Liver (tissue), 8 donors: ENCODE measurements at regions not wholly inside any gene's neighbourhood (a gene's known extent, or its start where the extent isn't known, plus 50 kb on each side); places are given as distances from the start of the nearest gene placed in this dataset.

Experiments
- DNase-seq: peaks from one replicate; pipeline ENCODE4 v3.0.0-alpha.2; 2017; ENCODE audit warnings: low spot score
- H3K27ac ChIP-seq, 2 donors: one replicate each; pipeline ENCODE4 v1.7.0; 2013; ENCODE audit warnings: inconsistent platforms in 2 of 2, low read length in 2 of 2, control low read depth in 1 of 2, low read depth in 1 of 2, mild to moderate bottlenecking in 1 of 2
- H3K27me3 ChIP-seq, 4 donors: one replicate each; pipeline versions ENCODE4 v1.6.1 to v1.7.0; 2013; ENCODE audit warnings: low read length in 3 of 4, inconsistent platforms in 1 of 4, mild to moderate bottlenecking in 1 of 4, moderate library complexity in 1 of 4; ENCODE audit not compliant: control insufficient read depth in 4 of 4, insufficient read depth in 4 of 4
- H3K36me3 ChIP-seq, 4 donors: one replicate each; pipeline versions ENCODE4 v1.6.1 to v1.7.0; 2013; ENCODE audit warnings: low read length in 3 of 4, mild to moderate bottlenecking in 3 of 4, low read depth in 1 of 4, moderate library complexity in 1 of 4; ENCODE audit not compliant: control insufficient read depth in 4 of 4, insufficient read depth in 3 of 4
- H3K4me1 ChIP-seq, 4 donors: one replicate each; pipeline versions ENCODE4 v1.6.1 to v1.7.0; 2013; ENCODE audit warnings: low read length in 3 of 4, mild to moderate bottlenecking in 3 of 4, moderate library complexity in 1 of 4; ENCODE audit not compliant: control insufficient read depth in 4 of 4, insufficient read depth in 4 of 4
- H3K4me3 ChIP-seq, 3 donors: one replicate each; pipeline versions ENCODE4 v1.6.1 to v1.7.0; 2013; ENCODE audit warnings: low read length in 3 of 3, control low read depth in 1 of 3, low read depth in 1 of 3, mild to moderate bottlenecking in 1 of 3
- H3K9ac ChIP-seq, 2 donors: one replicate each; pipeline ENCODE4 v1.7.0; 2013; ENCODE audit warnings: low read length in 2 of 2, mild to moderate bottlenecking in 2 of 2, moderate library complexity in 2 of 2, control low read depth in 1 of 2, low read depth in 1 of 2
- H3K9me3 ChIP-seq, 4 donors: one replicate each; pipeline versions ENCODE4 v1.6.1 to v1.7.0; 2013; ENCODE audit warnings: low read length in 3 of 4; ENCODE audit not compliant: control insufficient read depth in 4 of 4
- ATF3 ChIP-seq: IDR thresholded peaks from 2 replicates; pipeline ENCODE4 v1.6.1; 2016; ENCODE audit warnings: antibody characterized with exemption
- CTCF ChIP-seq: fragments of 150-350 bp; IDR thresholded peaks from 2 replicates; pipeline ENCODE4 v1.5.1; 2017; ENCODE audit warnings: improper control_type of control experiment, low read depth, low read length; ENCODE audit not compliant: missing input control
- EGR1 ChIP-seq, 2 donors: IDR thresholded peaks; 2 replicates each; pipeline ENCODE4 v1.6.1; 2016 to 2018; ENCODE audit warnings: antibody characterized with exemption in 2 of 2, low read depth in 2 of 2
- FOXA1 ChIP-seq: IDR thresholded peaks from 2 replicates; pipeline ENCODE4 v1.6.1; 2016; ENCODE audit warnings: antibody characterized with exemption
- FOXA2 ChIP-seq: IDR thresholded peaks from 2 replicates; pipeline ENCODE4 v1.6.1; 2016; ENCODE audit warnings: antibody characterized with exemption
- GABPA ChIP-seq, 2 donors: IDR thresholded peaks in 1 of 2; conservative IDR thresholded peaks in 1 of 2; 2 replicates each; pipeline ENCODE4 v1.6.1; 2016; ENCODE audit warnings: antibody characterized with exemption in 2 of 2, mild to moderate bottlenecking in 1 of 2, moderate library complexity in 1 of 2
- HNF4A ChIP-seq, 2 donors: conservative IDR thresholded peaks; 2 replicates each; pipeline ENCODE4 v1.6.1; 2016; ENCODE audit warnings: antibody characterized with exemption in 2 of 2, mild to moderate bottlenecking in 2 of 2
- HNF4G ChIP-seq: IDR thresholded peaks from 2 replicates; pipeline ENCODE4 v1.6.1; 2016; ENCODE audit warnings: antibody characterized with exemption
- JUND ChIP-seq, 2 donors: IDR thresholded peaks; 2 replicates each; pipeline ENCODE4 v1.6.1; 2016; ENCODE audit warnings: antibody characterized with exemption in 2 of 2
- MAX ChIP-seq: IDR thresholded peaks from 2 replicates; pipeline ENCODE4 v1.6.1; 2016; ENCODE audit warnings: antibody characterized with exemption
- NR2F2 ChIP-seq: IDR thresholded peaks from 2 replicates; pipeline ENCODE4 v1.6.1; 2016; ENCODE audit warnings: antibody characterized with exemption
- RAD21 ChIP-seq, 2 donors: IDR thresholded peaks; 2 replicates each; pipeline ENCODE4 v1.6.1; 2016; ENCODE audit warnings: antibody characterized with exemption in 2 of 2, mild to moderate bottlenecking in 2 of 2
- REST ChIP-seq: IDR thresholded peaks from 2 replicates; pipeline ENCODE4 v1.6.1; 2016; ENCODE audit warnings: antibody characterized with exemption, mild to moderate bottlenecking
- RXRA ChIP-seq, 2 donors: IDR thresholded peaks; 2 replicates each; pipeline ENCODE4 v1.6.1; 2017 to 2018; ENCODE audit warnings: antibody characterized with exemption in 2 of 2, mild to moderate bottlenecking in 1 of 2
- SP1 ChIP-seq: IDR thresholded peaks from 2 replicates; pipeline ENCODE4 v1.6.1; 2018; ENCODE audit warnings: antibody characterized with exemption, mild to moderate bottlenecking
- YY1 ChIP-seq: IDR thresholded peaks from 2 replicates; pipeline ENCODE4 v1.6.1; 2016; ENCODE audit warnings: antibody characterized with exemption, mild to moderate bottlenecking
- ZBTB33 ChIP-seq: IDR thresholded peaks from 2 replicates; pipeline ENCODE4 v1.6.1; 2016; ENCODE audit warnings: antibody characterized with exemption
- WGBS: extraction: QIAGEN DNeasy Blood & Tissue Kit; methylation state at CpG from one replicate; pipeline ENCODE4 v1.1.7; 2013; 5-methylcytosine and 5-hydroxymethylcytosine counted together
- donor health status: healthy.
- donor health status: healthy.
- donor health status: healthy.
- donor health status: healthy.
- donor health status: healthy.

GRCh38 chr18:51941999-51942398 lies 398.0 kb upstream of the DCC start (continued):
- TF ChIP-seq ZBTB33 (no peak), HNF4G (no peak), HNF4A (conservative IDR thresholded peaks at IDR 0.05) (no peak)

- no peaks in the 10 kb centered on the region for H3K36me3 ChIP-seq
- 84% methylated on average over 1 of the region's 1 CpG for WGBS
Observed at GRCh38 chr18:51943281-51943680, 396.7 kb upstream of the DCC start.

GRCh38 chr18:51946946-51947345 lies 393.1 kb upstream of the DCC start:
- no peaks in the 10 kb centered on the region for H3K4me1 ChIP-seq
- H3K9me3 ChIP-seq, result no peaks in the 10 kb centered on the region
- no peaks in the 10 kb centered on the region for H3K36me3 ChIP-seq
- no peak overlapping the region for H3K27ac ChIP-seq
- H3K27me3 ChIP-seq, result no peaks in the 10 kb centered on the region
- H3K4me3 ChIP-seq, result no peak overlapping the region
- no peak for DNase-seq
- WGBS, result 51% methylated on average over 4 of the region's 4 CpGs
- no peak overlapping the region for H3K9ac ChIP-seq
- no peak for TF ChIP-seq ATF3
- TF ChIP-seq RXRA (IDR thresholded peaks at IDR 0.05), result no peak
- no peak for TF ChIP-seq JUND (IDR thresholded peaks at IDR 0.05)
- TF ChIP-seq SP1, result no peak
- no peak for TF ChIP-seq FOXA1
- peak; percentile 31 for TF ChIP-seq CTCF
- TF ChIP-seq MAX, result no peak
- TF ChIP-seq NR2F2, result no peak
- peak; percentile 78 to 82 for TF ChIP-seq RAD21 (IDR thresholded peaks at IDR 0.05)
- no peak for TF ChIP-seq GABPA (IDR thresholded peaks at IDR 0.05 in 1 of 2, conservative IDR thresholded peaks at IDR 0.05 in 1 of 2)
- no peak for TF ChIP-seq EGR1 (IDR thresholded peaks at IDR 0.05; ENCODE audit: low read depth in 2 of 2)
- TF ChIP-seq HNF4G, result no peak

More at GRCh38 chr18:51943281-51943680, 396.7 kb upstream of the DCC start:
- TF ChIP-seq RAD21 (IDR thresholded peaks at IDR 0.05) (no peak), HNF4G (no peak), HNF4A (conservative IDR thresholded peaks at IDR 0.05) (no peak), REST (no peak), RXRA (IDR thresholded peaks at IDR 0.05) (no peak), YY1 (no peak), FOXA1 (no peak), FOXA2 (no peak), SP1 (no peak), NR2F2 (no peak)
- Histone ChIP-seq H3K27ac (no peak overlapping the region), H3K4me3 (no peak overlapping the region), H3K9ac (no peak overlapping the region), H3K27me3 (no peaks in the 10 kb centered on the region), H3K9me3 (no peaks in the 10 kb centered on the region), H3K4me1 (no peaks in the 10 kb centered on the region)
- no peak for DNase-seq
